H9 (cell line): ENCODE measurements at regions not wholly inside any gene's neighbourhood (a gene's known extent, or its start where the extent isn't known, plus 50 kb on each side); places are given as distances from the start of the nearest gene placed in this dataset.

Experiments used
- DNase-seq: peaks from one replicate; pipeline ENCODE4 v3.0.0-alpha.2; 2017
- H2AFZ ChIP-seq: one replicate; pipeline ENCODE4 v1.6.1; 2013; ENCODE audit warnings: mild to moderate bottlenecking, low read length, control low read depth, moderate library complexity
- H2AK5ac ChIP-seq: 2 replicates; pipeline ENCODE4 v1.6.1; 2013; ENCODE audit warnings: low read length, control low read depth, mixed read lengths; ENCODE audit not compliant: insufficient read length
- H2BK120ac ChIP-seq: one replicate; pipeline ENCODE4 v1.6.1; 2013; ENCODE audit warnings: low read depth, mild to moderate bottlenecking, low read length, control low read depth, inconsistent platforms; ENCODE audit not compliant: poor library complexity, severe bottlenecking
- H2BK12ac ChIP-seq: 2 replicates; pipeline ENCODE4 v1.6.1; 2013; ENCODE audit warnings: low read length, control low read depth, mixed read lengths, low read depth; ENCODE audit not compliant: insufficient read length
- H2BK15ac ChIP-seq: 2 replicates; pipeline ENCODE4 v1.6.1; 2013; ENCODE audit warnings: low read depth, low read length, control low read depth
- H2BK20ac ChIP-seq: one replicate; pipeline ENCODE4 v1.6.1; 2013; ENCODE audit warnings: low read depth, mild to moderate bottlenecking, low read length, control low read depth, inconsistent platforms; ENCODE audit not compliant: poor library complexity, severe bottlenecking
- H2BK5ac ChIP-seq: 2 replicates; pipeline ENCODE4 v1.6.1; 2013; ENCODE audit warnings: low read length, control low read depth, mixed read lengths; ENCODE audit not compliant: insufficient read length
- H3K14ac ChIP-seq: 2 replicates; pipeline ENCODE4 v1.6.1; 2013; ENCODE audit warnings: low read length, control low read depth; ENCODE audit not compliant: insufficient read depth
- H3K18ac ChIP-seq: 2 replicates; pipeline ENCODE4 v1.6.1; 2013; ENCODE audit warnings: low read depth, mild to moderate bottlenecking, mixed read lengths, low read length, control low read depth; ENCODE audit not compliant: insufficient read length
- H3K23ac ChIP-seq: 2 replicates; pipeline ENCODE4 v1.6.1; 2013; ENCODE audit warnings: low read length, control low read depth, mixed read lengths, low read depth; ENCODE audit not compliant: insufficient read length
- H3K23me2 ChIP-seq: 2 replicates; pipeline ENCODE4 v1.6.1; 2013; ENCODE audit warnings: low read depth, mild to moderate bottlenecking, mixed read lengths, low read length, control low read depth; ENCODE audit not compliant: insufficient read length, poor library complexity, severe bottlenecking
- H3K27ac ChIP-seq: 2 replicates; pipeline ENCODE4 v1.5.1; 2013; ENCODE audit warnings: low read length, control low read depth, mixed read lengths, low read depth; ENCODE audit not compliant: insufficient read length
- H3K27me3 ChIP-seq: 2 replicates; pipeline ENCODE4 v1.6.1; 2013; ENCODE audit warnings: low read length, control low read depth, inconsistent platforms; ENCODE audit not compliant: insufficient read depth
- H3K4ac ChIP-seq: 2 replicates; pipeline ENCODE4 v1.6.1; 2013; ENCODE audit warnings: low read depth, mild to moderate bottlenecking, control low read depth, inconsistent platforms, low read length, moderate library complexity
- H3K4me1 ChIP-seq: 2 replicates; pipeline ENCODE4 v1.6.1; 2013; ENCODE audit warnings: low read length, control low read depth, inconsistent platforms; ENCODE audit not compliant: insufficient read depth
- H3K4me2 ChIP-seq: 2 replicates; pipeline ENCODE4 v1.6.1; 2013; ENCODE audit warnings: low read length, control low read depth, mixed read lengths; ENCODE audit not compliant: insufficient read length, insufficient read depth
- H3K56ac ChIP-seq: 2 replicates; pipeline ENCODE4 v1.6.1; 2013; ENCODE audit warnings: low read depth, mild to moderate bottlenecking, mixed read lengths, low read length, control low read depth; ENCODE audit not compliant: insufficient read length
- H3K79me1 ChIP-seq: 2 replicates; pipeline ENCODE4 v1.6.1; 2013; ENCODE audit warnings: low read depth, mild to moderate bottlenecking, moderate library complexity, low read length, control low read depth, inconsistent platforms; ENCODE audit not compliant: insufficient read depth, poor library complexity, severe bottlenecking
- H3K79me2 ChIP-seq: 2 replicates; pipeline ENCODE4 v1.6.1; 2013; ENCODE audit warnings: low read length, control low read depth, inconsistent platforms; ENCODE audit not compliant: insufficient read depth
- H3K9ac ChIP-seq: 2 replicates; pipeline ENCODE4 v1.6.1; 2013; ENCODE audit warnings: low read length, control low read depth, mixed read lengths; ENCODE audit not compliant: insufficient read length; ENCODE audit errors: extremely low read depth
- H3K9me3 ChIP-seq: one replicate; pipeline ENCODE4 v1.6.1; 2013; ENCODE audit warnings: low read depth, low read length, inconsistent platforms; ENCODE audit not compliant: control insufficient read depth
- H3T11ph ChIP-seq: one replicate; pipeline ENCODE4 v1.6.1; 2013; ENCODE audit warnings: mild to moderate bottlenecking, low read length, control low read depth, inconsistent platforms
- H4K20me1 ChIP-seq: one replicate; pipeline ENCODE4 v1.6.1; 2013; ENCODE audit not compliant: control insufficient read depth, insufficient read length, insufficient read depth
- H4K5ac ChIP-seq: 2 replicates; pipeline ENCODE4 v1.6.1; 2013; ENCODE audit warnings: low read depth, mild to moderate bottlenecking, mixed read lengths, low read length, control low read depth; ENCODE audit not compliant: insufficient read length
- H4K8ac ChIP-seq: replicated peaks from 2 replicates; pipeline ENCODE4 v1.6.1; 2013; ENCODE audit warnings: low read length, control low read depth, mixed read lengths, low read depth; ENCODE audit not compliant: insufficient read length
- H4K91ac ChIP-seq: 2 replicates; pipeline ENCODE4 v1.6.1; 2013; ENCODE audit warnings: low read depth, mild to moderate bottlenecking, moderate library complexity, mixed read lengths, low read length, control low read depth; ENCODE audit not compliant: insufficient read length
- H3K27ac Mint-ChIP-seq, 3 experiments: 2 replicates in 2 of 3; 3 replicates in 1 of 3; pipeline ENCODE4 v1.8.0; 2020 to 2021; ENCODE audit warnings: mixed read lengths in 3 of 3, mild to moderate bottlenecking in 1 of 3, moderate library complexity in 1 of 3
- H3K27me3 Mint-ChIP-seq: 2 replicates; pipeline ENCODE4 v1.8.0; 2021; ENCODE audit warnings: low read depth, mild to moderate bottlenecking, moderate library complexity, mixed read lengths
- H3K36me3 Mint-ChIP-seq, 3 experiments: 2 replicates in 2 of 3; 3 replicates in 1 of 3; pipeline ENCODE4 v1.8.0; 2020 to 2021; ENCODE audit warnings: low read depth in 3 of 3, mixed read lengths in 3 of 3; ENCODE audit not compliant: insufficient read depth in 1 of 3
- H3K4me1 Mint-ChIP-seq, 2 experiments: 2 replicates each; pipeline ENCODE4 v1.8.0; 2020; ENCODE audit warnings: mixed read lengths in 2 of 2
- H3K4me3 Mint-ChIP-seq, 2 experiments: 2 replicates in 1 of 2; 3 replicates in 1 of 2; pipeline ENCODE4 v1.8.0; 2020 to 2021; ENCODE audit warnings: mild to moderate bottlenecking in 2 of 2, mixed read lengths in 2 of 2, moderate library complexity in 1 of 2
- H3K9me3 Mint-ChIP-seq, 2 experiments: 2 replicates in 1 of 2; 3 replicates in 1 of 2; pipeline ENCODE4 v1.8.0; 2020; ENCODE audit warnings: mild to moderate bottlenecking in 2 of 2, mixed read lengths in 2 of 2, moderate library complexity in 1 of 2
- WGBS: extraction: QIAGEN DNeasy Blood & Tissue Kit; methylation state at CpG from one replicate; pipeline ENCODE4 v1.1.7; 2013; ENCODE audit warnings: missing lambda C conversion rate, low lambda C conversion rate, mixed read lengths; ENCODE audit not compliant: insufficient read length; ENCODE audit errors: extremely low coverage; 5-methylcytosine and 5-hydroxymethylcytosine counted together
- TF ChIP-seq, protein P1 (sequence below): fragments of 200-600 bp; sonication (generic); conservative IDR thresholded peaks from 3 replicates; pipeline ENCODE4 v1.8.0; 2021; ENCODE audit warnings: antibody characterized with exemption, mild to moderate bottlenecking

DNA sequence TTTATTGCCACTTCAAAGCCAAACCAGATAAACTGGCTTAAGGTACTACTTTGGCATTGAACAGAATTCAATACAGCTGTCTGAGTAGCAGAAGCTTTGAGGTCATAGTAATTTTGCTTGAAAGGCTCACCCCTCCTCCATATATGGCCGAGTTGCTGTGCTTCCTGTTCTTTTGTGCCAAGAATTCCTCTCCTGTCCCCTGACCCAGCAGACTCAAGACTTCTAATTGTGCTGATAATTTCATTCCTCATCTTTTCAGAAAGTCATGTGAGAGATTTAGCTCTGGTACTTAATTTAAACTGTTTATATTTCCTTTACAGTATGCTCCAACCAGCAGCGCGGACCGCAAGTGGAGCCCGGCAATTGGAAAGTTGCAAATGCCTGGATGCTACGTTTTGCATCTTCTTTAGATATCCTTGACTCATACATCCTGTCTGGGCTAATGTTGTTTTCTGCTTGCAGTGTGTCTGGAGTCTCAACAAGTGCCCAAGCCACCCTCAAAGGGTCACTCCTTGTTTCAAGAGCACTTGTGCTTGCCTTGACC, 373.4 kb downstream of the PDGFC start:
- no peak overlapping the region for H3K4me2 ChIP-seq
- no peak overlapping the region for H3K4ac ChIP-seq
- H2AFZ ChIP-seq = no peak overlapping the region
- H3K14ac ChIP-seq = no peak overlapping the region
- WGBS = no CpG with 5 or more reads among the region's 6 CpGs
- H3K27ac Mint-ChIP-seq = 0 out of 7 replicates have a peak overlapping the region, but pooled peaks of 1 of the 3 experiments have one; percentile 42
- H4K8ac ChIP-seq = no peak overlapping the region
- no peak for DNase-seq
- H2BK120ac ChIP-seq = no peak overlapping the region
- no peak overlapping the region for H4K5ac ChIP-seq
- no peak overlapping the region for H2AK5ac ChIP-seq
- no peaks in the 10 kb centered on the region for H3K23me2 ChIP-seq
- peaks cover 18 to 31% (median 20%) of the 10 kb centered on the region in 3 experiments for H3K36me3 Mint-ChIP-seq
- H4K91ac ChIP-seq = no peak overlapping the region
- no peaks in the 10 kb centered on the region for H4K20me1 ChIP-seq
- no peak overlapping the region for H2BK12ac ChIP-seq
- H2BK20ac ChIP-seq = no peak overlapping the region
- no peaks in the 10 kb centered on the region for H3K79me2 ChIP-seq
- TF ChIP-seq, protein P1, sequence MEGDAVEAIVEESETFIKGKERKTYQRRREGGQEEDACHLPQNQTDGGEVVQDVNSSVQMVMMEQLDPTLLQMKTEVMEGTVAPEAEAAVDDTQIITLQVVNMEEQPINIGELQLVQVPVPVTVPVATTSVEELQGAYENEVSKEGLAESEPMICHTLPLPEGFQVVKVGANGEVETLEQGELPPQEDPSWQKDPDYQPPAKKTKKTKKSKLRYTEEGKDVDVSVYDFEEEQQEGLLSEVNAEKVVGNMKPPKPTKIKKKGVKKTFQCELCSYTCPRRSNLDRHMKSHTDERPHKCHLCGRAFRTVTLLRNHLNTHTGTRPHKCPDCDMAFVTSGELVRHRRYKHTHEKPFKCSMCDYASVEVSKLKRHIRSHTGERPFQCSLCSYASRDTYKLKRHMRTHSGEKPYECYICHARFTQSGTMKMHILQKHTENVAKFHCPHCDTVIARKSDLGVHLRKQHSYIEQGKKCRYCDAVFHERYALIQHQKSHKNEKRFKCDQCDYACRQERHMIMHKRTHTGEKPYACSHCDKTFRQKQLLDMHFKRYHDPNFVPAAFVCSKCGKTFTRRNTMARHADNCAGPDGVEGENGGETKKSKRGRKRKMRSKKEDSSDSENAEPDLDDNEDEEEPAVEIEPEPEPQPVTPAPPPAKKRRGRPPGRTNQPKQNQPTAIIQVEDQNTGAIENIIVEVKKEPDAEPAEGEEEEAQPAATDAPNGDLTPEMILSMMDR = no peak
- no peak overlapping the region for H3K9ac ChIP-seq
- no peaks in the 10 kb centered on the region for H3K27me3 ChIP-seq
- no peak overlapping the region for H3K27ac ChIP-seq
- H3K18ac ChIP-seq = no peak overlapping the region
- H3K79me1 ChIP-seq = no peaks in the 10 kb centered on the region
- peaks cover 29 to 31% of the 10 kb centered on the region in 2 experiments for H3K9me3 Mint-ChIP-seq
- no peaks in the 10 kb centered on the region for H3K27me3 Mint-ChIP-seq
- H3K23ac ChIP-seq = no peak overlapping the region
- no peaks in the 10 kb centered on the region for H3K4me1 ChIP-seq
- no peak overlapping the region for H3T11ph ChIP-seq
- H3K56ac ChIP-seq = no peak overlapping the region
- H3K4me1 Mint-ChIP-seq = peaks cover 8 to 11% of the 10 kb centered on the region in 2 experiments
- no peak overlapping the region for H2BK5ac ChIP-seq
- no peaks in the 10 kb centered on the region for H3K9me3 ChIP-seq
- no peak overlapping the region for H2BK15ac ChIP-seq
- no peak overlapping the region for H3K4me3 Mint-ChIP-seq
